GM18520 (cell line): ENCODE measurements at regions not wholly inside any gene's neighbourhood (a gene's known extent, or its start where the extent isn't known, plus 50 kb on each side); places are given as distances from the start of the nearest gene placed in this dataset.

Experiments
- ATAC-seq: cut with Tn5 transposase; IDR thresholded peaks from one replicate; pipeline ENCODE4 v1.9.1; 2021; ENCODE audit not compliant: unreplicated experiment

DNA sequence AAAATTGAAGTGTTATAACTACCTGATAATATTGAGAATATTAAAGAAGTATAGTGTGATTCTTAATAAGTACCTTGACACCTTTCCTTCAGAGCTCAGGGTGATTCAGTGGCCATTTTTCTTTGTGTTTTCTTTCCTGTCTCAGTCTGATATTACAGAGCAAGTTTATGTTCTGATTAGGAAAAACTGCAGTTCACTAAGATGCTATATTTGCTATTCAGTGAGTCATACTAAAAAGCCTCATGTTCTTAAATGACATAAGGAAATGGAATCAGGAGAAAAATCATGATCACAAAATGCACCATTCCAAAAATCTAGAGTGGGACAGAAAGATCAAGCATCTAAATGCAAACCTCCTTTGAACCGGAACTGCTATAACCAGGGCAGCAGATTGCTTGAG is 390.6 kb upstream of the ATP2B1 start:
- no peak for ATAC-seq

DNA sequence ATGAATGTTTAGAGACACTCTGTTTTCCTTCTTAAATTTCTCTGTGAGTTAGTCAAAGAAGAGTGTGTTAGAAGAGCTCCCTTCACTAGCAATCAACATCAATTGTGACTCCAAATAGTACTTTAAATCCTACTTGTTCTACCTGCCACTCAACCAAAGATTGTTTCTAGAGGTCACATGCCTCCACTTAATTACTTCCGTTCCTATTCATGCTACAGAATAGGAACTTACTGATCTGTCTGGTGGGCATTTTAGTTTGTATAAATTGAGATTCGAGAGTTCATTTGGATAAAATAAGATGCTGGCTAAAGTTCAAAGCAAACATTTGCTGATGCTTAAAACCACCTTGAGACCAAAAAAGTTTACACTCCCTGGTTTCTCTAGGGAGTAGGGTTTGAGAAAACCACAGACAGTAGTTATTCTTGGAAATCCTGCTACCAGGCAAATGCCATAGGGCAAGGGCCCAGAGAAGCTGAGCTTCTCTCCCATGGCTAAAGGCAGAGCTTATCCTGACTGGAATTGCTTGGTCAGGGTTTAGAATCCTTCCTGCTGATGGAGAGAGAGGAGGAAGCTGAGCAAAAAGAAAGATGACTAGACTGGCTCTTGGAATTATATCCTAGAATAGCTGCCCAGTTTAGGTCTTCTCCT is 389.6 kb upstream of the ATP2B1 start:
- ATAC-seq: no peak

DNA sequence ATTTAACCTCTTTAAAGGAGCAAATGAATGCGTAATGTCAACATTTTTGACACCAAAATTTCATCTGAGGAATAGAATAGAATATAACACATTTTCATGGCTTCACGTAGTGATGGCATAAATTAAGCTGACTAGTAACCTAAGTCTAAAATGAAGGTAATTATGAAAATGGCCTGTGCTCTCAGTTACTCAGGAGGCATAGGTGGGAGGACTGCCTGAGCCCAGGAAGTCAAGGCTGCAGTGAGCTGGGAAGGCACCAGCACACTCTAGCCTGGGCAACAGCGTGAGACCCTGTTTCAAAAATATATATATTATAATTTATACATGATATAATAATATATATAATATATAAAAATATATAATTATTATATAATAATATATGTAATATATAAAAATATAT is 383.2 kb upstream of the ATP2B1 start:
- ATAC-seq: no peak

DNA sequence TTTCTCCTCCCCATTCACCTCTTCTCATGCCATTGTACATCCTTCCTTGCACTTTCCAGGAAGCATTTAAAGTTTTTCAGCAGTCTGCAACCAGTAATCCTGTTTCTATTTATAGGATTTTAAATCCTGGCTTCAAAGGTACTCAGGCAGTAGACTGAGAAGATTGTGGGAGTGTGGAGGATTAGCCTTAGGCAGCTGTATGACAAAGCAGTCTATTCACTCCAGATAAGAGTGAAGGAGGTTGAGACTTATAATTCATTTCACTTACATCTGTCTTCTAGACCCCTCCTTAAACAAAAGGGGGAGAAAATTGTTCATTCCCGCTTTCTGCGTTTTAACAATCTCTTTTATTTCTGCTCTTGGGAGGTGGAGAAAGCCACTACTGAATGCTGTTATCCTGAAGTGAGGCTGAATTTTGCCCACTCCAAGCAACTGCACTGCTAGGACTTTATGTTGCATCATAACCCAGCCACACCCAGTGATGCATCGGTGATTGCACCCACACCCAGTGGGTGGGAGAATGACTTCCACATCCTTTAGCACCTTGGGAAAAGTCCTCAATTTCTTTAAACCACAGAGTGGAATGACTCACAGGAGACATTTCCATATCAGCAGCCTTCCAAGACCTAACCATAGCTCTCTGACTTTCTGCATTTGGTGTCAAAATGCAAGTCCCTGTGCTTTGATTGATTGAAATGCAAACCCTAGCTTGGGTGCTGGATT is 382.5 kb upstream of the ATP2B1 start:
- no peak for ATAC-seq

DNA sequence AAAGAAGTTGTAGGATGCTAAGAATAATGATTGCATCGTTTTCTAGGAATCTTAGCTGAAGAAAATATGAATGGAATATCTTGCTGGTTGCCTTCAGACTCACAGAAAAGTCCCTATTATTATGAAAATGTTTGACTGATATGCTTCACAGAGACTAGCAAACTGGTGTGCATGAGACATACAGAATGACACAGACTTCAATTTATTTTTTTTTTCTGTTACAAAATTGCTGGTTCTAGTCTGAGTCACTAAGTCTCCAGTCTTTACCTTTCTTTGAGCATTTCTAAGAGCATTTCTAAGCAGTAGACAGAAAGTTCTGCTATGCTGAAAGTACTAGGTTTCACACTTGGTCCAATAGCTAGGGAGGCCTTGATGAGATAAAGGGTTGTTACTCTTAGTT is 377.6 kb upstream of the ATP2B1 start:
- ATAC-seq: no peak

DNA sequence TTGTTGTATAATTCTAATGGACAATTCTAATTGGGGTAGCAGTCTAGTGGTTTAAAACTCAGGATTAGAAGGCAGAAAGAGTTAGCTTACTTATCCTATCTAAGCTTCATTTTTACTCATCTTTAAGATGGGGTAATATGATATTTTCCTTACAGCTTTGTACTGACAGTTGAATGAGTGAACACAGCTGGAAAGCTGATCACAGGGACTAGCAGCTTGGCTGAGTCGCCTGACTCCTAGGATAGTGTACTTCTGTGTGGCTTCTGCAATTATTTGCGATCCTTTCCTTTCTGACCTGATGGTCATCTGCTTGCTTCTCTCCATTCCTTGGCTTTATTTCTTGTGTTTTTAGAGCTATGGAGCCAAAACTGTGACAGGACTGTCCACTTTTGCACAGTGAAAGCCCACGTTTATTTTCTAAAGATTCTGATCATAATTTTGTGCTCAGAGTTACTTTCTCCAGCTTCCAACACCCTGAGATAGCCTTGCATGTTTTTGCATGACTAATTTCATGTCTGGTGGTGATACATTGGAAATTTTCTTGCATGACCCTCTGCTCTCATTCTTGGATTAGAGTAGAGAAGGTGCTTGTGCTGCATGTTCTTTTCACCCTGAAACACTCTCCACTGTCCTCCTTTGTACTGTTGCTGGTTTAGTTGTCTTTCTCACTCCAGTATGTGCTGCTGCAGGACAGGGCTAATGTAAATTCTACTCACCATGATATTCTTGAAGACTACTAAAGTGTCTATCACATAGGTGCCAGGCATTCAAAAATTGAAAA is 377.0 kb upstream of the ATP2B1 start:
- no peak for ATAC-seq

DNA sequence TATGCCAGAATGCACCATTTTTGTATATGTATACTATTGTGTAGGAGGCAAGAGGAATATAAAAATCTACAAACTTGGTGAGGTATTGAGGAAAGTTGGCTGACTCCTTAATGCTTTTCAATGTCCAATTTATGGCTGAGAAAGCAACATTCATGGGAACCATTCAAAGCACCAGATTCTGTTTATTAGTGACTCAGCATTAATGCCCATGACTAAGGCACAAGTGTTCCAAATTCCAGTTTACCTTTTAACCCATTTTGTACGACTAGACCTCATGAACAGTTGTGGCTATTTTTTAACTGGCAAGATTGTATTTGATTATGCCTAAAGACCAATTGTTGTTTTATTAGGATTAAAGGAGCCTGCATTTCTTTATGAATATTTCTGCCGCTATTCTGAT is 375.4 kb upstream of the ATP2B1 start:
- no peak for ATAC-seq

DNA sequence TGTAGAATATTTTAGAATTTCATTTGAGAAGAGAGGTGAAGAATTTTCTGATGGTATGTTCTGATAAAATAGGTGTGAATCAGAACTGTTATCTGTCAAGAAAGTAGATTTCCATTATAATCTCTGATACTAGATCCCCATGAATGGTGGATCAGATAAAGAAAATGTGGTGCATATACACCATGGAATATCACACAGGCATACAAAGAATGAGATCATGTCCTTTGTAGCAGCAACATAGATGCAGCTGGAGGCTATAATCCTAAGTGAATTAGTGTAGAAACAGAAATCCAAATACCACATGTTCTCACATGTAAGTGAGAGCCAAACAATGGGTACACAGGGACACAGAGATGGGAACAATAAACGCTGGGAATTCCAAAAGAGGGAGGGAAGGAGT is 372.0 kb upstream of the ATP2B1 start:
- no peak for ATAC-seq

DNA sequence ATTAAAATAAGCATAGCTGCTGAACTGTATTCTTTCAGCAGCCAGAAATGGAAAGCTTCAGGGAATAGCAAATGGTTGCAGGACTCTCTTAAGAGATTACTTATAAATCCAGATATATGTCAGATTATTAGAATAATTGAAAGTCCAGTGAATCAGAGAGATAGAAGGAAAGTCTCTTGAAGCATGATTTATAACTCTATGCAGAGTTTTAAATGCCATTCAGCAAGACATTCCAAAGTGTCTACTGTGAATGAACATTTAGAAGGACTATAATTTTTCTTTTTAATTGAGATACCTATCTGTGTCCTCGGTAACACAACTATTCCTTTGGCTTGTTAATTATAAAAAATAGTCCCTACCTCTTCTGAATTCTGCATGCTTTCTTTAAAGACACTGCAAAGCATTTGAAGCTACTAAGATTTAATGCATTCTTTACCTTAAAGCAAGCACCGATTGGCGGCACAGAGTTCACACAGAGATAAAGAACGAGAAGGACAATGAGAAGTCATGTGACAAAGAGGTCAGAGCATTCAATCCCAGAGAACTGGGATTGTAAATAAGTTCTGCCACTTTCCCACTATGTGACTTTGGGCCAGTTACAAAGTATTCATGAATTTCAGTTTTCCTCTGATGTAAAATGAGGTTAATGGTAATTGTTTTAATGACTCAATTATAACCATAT is 371.0 kb upstream of the ATP2B1 start:
- no peak for ATAC-seq

DNA sequence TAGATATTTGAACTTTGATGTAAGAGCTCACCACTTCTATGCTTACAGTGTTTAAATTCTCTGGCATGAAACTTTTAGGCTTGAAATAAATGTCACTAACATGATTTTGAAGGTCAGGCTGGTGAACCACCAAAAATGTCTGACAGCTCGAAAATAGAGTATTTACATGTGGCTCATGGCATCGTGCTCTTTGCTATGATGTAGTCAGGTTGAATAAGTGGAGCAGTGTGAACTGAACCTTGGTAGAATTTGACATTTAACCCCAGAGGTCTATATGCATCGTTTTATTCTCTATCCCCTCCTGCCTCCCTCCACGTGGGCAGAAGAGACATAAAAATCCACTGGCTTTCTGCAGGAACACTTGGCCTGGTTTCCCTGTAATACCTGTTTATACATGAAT is 369.7 kb upstream of the ATP2B1 start:
- no peak for ATAC-seq

DNA sequence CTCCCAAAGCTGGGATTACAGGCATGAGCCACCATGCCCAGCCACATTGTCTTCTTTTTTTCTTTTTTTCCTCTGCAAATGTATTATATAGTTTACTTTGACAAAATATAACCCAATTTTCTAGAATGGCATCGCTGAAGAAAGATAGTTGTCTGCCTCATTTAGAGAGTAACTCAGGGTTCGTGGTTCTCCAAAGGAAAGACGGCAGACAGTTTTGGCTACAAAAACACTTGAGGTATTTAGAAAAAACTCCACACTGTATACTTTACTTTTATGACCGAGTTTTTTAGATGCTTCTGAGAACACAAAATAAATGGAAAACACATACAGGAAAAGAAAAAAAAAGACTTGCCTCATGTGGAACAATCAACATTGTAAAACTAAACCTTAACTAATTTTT is 369.1 kb upstream of the ATP2B1 start:
- ATAC-seq: no peak

DNA sequence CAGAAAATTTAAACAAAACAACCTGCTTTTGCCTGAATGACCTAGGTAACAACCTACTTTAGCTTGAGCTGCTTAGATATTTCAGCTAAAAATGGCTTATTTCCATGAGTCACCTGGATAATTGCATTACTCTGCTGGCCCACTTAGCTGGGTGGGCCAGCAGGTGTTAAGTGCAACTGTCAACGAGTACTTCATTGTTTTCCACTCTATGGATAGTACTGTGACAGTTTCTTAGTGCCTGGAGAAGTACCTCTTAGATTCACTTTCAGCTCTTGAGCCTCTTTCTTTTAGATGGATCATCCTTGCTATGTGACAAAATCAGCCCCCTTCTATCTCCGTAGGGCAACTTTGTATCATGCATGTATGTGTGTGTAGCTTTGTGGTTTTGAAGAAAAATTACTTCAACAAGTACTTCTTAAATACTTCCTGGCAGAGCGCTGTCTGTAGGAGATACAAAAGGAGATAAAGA is 368.2 kb upstream of the ATP2B1 start:
- ATAC-seq: no peak

DNA sequence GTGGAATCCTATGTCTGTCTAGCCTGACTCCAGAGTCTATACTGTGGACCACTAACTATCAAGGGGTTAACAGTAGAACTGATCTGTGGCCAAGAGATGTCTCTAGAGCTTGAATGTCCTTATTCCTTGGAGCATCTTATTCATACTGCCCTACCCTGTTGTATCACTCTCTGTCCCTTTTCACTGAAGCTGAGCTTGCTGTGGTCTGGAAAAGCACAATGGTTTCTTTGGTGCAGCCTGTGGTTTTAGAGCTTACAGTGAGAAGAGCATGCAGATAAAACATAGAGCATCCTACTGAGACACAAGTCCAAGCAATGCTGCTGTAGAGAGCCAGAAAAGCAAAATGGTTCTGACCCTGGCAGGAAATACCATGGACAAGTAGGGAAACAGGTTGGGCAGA is 367.0 kb upstream of the ATP2B1 start:
- no peak for ATAC-seq

DNA sequence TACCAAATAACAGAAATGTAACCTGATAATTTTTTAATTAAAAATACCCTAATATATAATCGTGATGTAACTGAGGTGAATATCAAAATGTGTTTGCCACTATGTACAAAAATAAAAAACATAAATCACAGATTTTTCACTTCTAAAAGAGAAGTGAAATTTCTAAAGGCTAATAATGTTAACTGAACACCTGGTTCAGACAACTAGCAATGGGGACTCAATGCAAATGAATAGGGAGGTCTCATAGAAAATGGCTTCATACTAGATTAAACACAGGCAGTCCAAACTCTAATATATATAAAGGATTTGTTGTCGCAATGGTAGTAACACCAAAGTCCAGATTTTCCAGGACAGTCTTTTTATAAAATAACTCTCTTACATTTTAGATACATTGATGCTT is 365.4 kb upstream of the ATP2B1 start:
- no peak for ATAC-seq

DNA sequence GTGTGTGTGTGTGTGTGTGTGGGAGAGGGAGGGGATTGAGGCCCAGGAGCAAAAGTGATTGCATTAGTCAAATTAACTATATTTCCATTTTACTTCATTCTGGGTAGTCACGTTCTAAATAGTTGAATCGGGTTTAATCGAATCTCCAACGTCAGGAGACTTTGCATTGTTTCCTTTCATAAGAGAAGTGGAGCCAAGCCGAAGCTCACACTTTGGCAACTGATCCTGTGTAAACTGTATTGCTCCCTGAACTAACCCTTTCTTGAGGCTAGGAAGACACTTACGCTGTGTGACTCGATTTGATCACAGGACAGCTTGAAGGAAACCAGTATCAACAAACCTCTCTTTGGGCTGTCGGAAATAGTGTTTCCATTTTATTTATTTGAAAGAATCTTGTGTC is 363.4 kb upstream of the ATP2B1 start:
- no peak for ATAC-seq

DNA sequence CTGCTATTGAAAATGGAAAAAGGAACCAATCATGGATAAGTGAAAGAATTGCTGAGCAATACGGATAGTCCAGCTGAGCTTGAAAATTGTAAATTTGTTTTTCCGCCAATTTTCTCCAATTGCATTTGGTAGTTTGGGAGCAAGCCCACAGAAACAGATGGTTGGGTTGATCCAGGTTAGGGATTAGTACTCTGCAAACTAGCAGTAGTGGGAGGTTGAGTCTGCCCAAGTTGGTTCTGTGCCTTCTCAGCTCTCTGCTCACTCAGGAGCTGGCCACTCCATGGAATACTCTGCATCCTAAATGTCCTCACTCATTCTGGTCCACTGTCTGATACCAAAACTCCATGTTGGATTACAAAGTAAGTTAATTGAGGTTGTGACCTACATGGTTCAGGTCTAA is 361.1 kb upstream of the ATP2B1 start:
- no peak for ATAC-seq

DNA sequence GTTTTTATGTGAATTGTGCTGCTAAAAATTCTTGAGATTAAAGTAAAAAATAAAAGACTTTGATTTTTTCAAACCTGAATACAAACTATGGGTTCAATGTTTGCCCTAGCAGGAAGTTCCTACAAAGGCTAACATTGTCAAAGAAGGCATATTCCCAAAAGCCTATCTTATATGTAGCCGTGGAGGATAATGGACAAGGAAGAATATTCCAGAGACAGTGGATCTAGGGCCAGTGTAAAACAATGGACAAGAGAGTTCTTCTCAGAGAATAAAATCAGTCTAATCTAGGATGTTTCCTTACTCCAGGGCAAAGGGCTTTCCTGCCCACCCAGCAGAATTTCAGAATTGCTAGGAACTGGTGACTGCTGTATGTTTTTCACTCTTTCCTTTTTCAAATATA is 359.2 kb upstream of the ATP2B1 start:
- ATAC-seq: no peak

DNA sequence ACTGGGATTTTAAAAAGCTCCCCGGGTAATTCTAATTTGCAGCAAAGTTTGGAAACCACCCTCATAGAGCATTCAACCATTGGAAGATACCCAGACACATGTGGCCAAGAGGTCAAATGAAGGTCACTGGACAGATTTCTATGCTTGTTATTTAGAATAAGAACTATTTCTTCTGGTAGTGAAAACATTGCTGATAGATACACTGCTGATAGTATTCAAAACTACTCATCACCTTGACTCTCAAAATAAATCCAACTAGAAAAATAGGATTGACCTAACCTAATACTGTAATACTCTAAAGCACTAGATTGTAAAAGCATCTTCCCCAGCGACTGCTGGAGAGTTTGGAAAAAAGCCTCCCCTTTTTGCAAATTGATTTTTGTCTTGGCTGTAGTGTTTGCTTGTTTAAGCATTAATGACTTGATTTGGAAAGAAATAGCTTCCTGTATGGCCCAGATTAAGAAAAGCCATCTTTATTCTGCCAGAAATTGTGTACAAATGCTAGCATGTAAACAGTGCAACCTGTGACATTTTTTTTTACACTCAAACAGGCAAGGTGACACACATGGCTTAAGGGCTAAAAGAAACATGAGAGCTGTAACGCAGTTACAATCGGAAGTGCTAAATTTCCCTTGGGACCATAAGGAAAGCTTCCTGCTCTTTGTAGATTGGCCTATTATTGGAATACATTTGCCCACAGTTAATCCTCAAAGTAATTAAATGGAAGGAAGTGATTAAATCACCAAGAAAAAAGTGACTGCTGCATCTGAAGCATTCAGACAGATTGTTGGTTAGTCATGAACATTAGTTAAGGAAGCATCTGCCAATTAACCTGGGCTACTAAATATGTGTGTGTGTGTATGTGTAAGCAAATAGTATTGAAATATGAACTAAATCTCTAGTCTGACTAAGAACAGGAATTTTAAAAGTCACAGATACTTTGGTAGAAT is 356.5 kb upstream of the ATP2B1 start:
- ATAC-seq: no peak

DNA sequence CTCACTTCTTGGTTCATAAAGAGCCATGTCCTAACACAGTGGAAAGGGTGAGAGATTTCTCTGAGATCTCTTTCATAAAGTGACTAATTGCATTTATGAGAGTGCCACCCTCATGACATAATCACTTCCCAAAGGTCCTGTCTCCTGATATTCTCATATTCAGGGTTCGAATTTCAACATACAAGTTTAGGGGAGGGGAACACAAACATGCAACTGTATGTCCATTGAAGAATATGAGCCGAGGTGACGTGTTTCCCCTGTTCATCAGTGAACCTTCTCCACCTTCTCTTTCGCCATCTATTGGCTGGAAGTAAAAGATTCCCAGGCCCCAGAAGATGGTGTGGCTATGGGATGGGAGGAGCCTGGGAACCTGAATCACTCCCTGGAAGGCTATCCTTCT is 354.2 kb upstream of the ATP2B1 start:
- no peak for ATAC-seq

DNA sequence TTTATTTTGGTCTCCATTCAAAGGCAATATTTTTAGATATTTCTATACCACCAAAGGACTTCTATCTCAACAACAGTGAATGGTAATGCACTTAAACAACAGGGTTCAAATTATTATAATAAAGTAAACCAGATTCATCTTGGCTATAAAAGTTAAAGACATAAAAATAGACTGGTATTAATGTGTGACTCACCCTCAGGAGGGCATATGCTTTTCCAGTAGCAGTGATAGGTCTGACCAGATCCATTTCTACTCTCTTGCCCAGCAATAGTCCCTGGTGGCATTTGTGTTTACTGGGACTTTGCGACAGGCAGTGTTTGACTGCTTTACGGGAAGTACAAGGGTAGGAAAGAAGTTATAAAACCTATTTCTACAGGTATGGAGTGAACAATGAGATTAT is 353.2 kb upstream of the ATP2B1 start:
- ATAC-seq: no peak
